AG08395 (cell line): ENCODE measurements at regions not wholly inside any gene's neighbourhood (a gene's known extent, or its start where the extent isn't known, plus 50 kb on each side); places are given as distances from the start of the nearest gene placed in this dataset.
"Not testable (repeated sequence)": the region's sequence is repeated elsewhere in the genome, so short reads cannot be mapped to it uniquely, and the experiment has no call there.

Source experiments
- DNase-seq: peaks from one replicate; pipeline ENCODE4 v3.0.0; 2012; ENCODE audit warnings: mixed read lengths, low spot score

DNA sequence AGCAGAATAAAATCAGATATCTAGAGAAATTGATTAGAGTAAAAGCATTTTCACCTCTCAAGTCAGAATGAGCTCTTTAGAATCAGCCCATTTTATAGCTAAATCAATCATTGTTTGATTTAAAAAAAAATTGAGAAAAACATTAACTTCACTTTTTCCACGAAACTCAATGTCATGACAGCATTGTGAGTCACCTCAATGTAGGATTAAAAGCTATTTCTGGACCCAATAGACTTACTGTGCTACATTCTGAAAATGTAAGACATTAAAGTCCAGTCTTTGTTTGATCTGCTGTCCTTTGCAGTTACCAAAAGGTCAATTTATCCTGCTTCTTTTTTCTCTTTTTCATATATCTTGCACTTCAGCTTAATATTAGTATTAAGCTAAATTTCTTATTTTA is 519.4 kb upstream of the ZNF337 start:
- DNase-seq: peak; percentile 16

DNA sequence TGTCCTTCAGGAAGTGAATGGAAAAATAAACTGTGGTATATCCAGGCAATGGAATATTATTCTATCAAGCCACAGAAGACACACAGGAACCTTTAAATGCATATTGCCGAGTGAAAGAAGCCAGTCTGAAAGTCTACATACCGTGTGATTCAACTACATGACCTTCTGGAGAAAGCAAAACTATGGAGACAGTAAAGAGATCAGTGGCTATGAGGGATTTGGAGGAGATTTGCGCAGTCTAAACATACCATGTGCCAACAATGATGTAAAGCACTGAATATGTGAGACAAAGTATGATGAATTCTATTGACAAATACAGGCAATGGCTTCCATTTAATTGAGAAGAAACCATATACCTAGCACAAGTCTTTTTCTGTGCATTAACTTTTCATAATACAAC is 518.3 kb upstream of the ZNF337 start:
- no peak for DNase-seq

DNA sequence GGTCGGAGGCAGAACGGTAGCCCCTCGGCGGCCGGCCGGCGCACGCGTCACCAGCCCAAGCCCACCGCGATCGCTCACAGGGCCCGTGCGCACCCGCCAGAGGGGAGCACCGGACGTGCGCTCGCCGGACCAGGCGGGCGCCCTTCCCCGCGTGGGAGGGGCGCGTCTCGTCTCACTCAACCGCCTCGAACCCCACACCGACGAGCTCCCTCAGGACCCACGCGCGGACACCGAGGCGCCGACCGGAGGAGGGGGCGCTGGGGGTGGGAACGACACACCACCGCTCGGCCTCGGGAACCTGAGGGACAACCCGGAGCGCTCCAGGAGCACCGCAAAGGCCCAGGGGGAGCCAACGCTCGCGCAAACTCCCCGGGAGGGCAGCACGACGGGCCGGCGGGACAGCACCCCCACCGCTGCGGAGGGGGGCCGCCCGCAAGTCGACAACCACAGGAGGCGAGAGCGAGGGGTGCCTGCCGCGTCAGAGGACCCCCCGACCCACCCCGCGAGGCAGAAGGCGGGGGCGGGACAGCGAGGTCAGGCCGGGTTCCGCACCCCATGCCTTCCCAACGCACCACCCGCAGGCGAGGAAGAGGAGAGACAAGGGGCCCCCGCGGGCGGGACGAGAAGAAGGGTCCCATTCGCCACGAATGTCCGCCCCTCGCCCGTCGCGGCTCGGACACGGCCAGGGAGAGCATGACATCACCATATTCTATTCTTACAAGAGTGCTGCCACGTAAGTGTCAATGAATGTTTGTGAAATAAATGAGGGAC is 512.7 kb upstream of the ZNF337 start:
- DNase-seq: no peak

DNA sequence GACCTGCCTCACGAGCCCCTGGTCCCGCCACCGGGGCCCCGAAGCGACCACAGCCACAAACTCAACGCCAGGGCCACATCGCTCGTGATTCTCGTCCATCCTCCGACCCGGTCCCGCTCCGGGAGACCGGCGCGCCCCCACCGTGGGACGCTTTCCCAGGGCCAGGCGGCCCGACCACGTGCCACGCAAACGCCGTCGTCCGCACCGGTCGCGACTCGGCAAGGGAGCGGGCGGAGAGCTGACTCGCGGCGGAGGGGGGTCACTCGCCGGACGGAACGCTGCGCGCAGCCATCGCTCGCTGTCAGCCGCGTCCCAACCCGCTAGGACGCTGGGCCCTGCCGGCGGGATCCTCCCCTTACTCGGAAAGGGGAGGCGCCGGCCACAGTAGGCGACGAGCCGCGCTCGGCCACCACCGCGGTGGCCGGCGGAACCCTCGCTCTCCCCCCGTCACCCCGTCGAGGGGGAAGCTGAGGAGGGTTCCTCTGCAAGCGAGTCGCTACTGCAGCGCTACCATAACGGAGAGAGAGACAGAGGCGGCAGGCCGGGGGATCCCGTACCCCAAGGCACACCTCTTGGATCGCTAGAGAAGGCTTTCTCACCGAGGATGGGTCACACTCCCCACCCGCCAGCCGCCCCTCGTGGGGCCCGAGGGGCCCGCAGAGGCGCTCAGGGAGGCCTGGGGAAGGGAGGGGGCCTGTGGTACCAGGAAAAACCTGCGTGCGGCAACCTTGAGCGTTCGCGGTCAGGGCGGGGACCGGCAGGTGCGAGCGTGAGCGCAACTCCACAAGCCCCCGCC is 511.8 kb upstream of the ZNF337 start:
- DNase-seq: peak; percentile 35

DNA sequence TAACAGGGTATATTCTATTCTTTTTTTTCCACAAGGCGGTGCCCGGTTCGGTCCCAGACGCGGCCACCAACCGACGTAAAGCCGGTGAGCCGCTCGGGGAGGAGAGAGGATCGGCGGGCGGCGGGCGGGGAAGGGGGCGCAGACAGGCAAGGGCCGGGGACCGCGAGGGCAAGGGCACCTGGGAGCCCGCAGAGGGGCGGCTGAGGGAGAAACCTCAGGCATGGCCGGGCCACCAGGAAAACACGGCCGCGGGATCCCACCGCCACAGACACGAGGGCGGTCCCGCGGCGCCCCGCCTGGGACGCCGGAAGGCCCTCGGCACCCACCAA is 511.3 kb upstream of the ZNF337 start:
- not testable (repeated sequence) for DNase-seq

DNA sequence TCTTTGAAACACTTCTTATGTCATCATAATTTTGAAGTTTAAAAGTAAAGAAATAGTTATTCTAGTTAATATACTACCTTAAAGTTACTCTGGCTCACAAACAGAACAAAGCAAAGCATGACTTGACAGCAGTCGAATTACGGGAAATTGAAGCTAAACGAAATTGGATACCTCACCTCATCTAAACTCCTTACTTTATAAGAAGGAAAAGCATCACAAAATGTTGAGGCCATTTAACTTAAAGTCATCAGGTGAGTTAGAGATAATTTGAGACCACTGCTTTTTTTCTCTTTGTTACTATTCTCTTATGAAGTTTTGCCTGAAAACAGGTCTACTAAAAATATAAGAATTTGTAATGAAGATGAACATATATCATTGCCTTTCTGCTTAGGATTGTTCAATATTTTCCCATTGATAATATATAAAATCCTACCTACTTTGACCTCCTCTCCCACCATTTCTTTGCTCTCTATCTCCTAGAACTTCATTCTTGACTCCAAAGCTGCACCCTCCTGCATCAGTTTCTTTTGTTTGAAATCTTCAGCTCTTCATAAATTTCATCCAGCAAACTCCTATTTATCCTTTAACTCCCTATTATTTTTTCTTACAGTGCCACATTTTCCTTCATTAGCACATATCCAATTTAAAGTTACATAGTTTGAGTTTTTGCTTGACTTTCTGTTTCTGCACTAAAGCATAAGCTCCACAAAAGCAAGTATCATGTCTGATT is 510.7 kb upstream of the ZNF337 start:
- no peak for DNase-seq

DNA sequence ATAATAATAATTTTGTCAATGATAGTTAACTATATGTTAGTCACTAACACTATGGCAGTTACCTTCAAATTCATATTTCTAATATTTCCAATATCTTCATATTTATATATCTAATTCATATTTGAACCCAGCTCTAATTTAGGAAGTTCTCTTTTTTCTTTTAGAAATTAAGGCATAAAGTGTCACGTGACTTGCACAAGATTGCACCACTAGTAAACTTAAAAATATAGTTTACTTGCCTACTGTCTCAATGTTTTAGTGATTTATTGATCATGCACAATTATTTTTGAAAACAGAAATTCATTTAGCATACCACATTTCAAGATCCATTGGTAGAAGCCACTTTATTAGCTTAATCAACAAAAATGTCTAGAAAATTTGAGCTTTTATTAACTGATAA is 508.7 kb upstream of the ZNF337 start:
- no peak for DNase-seq

DNA sequence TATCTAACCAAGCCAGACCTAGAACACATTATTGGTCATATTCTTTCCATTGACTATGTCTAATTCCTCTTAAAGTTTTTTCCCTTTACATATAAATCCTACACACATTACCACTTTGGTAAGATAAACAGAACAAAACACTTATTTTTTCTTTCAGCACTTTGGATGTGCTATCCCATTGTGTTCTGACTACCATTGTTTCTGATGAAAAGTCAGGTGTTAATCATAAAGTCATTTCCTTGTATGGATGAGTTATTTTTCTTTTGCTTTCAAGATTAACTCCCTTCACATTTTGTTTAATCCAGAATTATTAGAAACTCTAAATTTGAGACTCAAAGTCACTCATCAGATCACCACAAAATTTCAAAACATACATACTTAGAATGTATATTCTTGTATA is 504.4 kb upstream of the ZNF337 start:
- DNase-seq: not testable (repeated sequence)

DNA sequence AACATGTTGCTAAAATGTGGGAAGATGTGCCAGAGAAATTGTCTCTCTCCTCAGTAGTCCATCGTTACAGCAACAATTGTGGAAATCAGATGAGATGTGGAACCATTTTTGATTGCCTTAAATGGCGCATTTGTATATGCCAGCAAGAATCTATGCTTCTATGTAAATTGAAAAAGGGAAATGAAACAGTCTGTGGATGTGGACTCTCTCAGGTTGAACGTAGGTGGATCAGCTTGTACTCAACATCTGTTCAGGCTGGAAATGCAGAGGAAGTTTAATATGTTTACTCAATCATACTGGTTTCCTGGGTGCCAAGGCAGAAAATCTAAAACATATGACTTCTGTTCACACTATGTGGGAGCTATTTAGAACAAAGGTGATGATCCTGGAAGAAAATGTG is 490.7 kb upstream of the ZNF337 start:
- DNase-seq: not testable (repeated sequence)

DNA sequence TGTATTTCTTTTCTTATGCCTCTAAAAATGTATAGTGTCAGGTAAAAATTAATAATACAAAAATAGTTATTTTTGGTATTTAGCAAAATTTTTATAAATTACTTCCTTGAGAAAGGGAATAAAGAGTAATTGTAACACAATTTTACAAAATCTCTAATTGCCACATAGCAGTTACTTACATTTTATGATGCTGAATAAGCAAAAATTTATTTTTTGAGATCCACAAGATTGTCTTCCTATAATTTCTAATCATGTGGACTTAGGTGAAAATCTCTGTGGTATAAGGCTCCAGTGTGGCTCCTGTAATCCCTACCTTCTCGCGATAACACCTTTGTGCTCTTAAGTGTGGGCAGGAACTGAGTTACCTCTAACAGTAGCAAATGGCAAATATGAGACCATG is 487.1 kb upstream of the ZNF337 start:
- DNase-seq: not testable (repeated sequence)

DNA sequence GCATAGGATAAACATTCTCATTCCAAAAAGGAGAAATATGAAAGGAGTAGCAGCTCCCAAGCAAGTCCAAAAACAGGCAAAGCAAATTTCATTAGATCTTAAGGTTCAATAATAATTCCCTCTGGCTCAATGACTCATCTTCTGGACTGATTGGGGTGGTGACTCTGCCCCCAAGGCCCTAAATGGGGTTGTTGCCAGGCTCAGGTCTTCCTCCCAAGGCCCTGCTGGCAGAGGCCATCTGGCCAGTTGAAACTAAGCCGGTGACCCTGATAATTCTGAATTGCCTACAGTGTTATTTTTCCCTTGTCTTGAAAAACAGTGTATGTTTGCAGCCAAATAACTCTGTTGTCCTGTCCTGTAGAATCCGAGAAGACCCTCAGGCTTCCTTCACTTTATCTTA is 484.7 kb upstream of the ZNF337 start:
- not testable (repeated sequence) for DNase-seq

DNA sequence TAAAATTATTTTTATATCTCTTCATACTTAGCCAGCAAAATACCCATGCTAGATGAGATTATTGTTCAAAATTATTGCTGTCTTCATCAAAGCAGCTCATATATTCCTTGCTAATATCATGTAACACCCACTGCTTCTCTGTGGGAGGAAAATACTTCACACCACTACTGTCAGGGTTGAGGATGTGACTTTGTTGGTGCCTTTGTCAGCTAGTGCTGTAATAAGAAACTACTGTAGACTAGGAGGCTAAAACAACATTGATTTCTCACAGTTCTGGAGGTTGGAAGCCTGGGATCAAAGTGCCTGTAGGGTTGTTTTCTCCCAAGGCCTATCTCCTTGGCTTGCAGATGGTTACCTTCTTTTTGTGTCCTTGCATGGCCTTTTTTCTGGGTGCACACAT is 475.2 kb upstream of the ZNF337 start:
- not testable (repeated sequence) for DNase-seq

DNA sequence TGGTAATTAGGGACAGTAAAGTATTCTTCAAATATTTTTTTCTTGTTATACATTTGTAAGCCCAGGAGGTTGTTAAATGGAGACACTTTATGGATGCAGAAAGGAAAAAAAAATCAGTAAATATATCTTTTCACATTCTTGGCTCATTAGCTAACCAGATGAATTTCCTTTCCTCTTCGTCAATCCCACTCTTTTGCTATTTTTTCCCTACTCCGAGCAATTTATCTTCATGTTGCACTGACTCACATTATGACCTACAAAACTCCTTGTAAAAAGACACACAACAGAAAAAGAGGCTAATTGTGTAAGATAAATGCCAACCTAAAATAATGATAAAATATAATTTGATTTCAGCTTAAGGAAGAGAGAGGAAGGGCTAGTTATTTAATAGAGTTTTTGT is 472.9 kb upstream of the ZNF337 start:
- peak; percentile 8 for DNase-seq

DNA sequence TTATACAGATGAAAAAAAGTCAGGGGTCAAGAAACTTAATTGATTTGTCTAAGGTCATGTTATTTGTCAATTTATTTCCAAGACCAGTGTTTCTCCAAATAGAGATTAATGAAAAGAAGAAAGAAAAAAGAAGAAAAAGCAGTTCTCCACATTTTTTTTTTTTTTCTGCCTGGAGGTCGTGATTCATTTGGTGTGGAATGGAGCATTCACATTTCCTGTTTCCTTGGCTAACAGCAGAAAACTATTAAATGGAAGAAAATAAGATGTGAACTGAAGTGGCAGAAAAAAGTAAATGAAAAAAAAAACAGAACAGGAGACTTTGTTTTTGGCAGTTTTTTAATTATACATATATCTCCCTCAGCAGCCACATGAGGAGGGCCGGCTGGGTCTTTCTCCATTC is 470.8 kb upstream of the ZNF337 start:
- peak; percentile 14 for DNase-seq

DNA sequence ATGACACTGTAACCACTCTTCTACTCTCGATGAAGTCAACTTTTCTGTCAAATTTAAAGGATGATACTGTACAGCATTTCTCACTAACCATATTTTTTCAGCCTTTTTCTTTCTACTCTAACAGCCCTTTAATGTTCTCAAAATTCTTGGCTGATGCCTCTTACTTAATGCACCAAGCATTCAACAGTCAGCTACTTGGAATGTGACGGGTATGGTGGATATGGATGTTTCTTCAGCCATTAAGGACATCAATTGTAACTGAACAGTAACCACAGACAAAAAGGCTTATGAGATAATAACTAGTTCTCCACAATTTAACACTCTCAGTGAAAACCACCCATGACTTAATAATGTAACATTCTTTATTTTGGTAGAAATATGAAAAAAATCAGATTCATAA is 467.2 kb upstream of the ZNF337 start:
- peak; percentile 70 for DNase-seq

DNA sequence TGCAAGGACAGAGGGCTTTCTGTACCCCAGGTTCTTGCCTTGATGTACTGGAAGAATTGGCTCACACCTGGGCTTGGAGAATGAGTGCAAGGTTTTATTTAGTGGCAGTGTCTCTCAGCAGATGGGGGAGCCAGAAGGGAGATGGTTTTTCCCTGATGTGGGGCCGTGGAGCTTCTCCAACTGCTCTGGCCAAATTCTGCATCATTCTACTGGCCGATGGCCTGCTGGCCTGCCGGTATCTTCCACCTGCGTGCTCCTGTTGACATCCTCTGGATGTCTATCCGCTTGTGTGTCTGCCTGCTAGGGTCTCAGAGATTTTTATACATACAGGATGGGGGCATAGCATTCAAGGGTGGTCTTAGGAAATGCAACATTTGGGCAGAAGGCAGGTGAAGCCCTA is 466.5 kb upstream of the ZNF337 start:
- DNase-seq: not testable (repeated sequence)

DNA sequence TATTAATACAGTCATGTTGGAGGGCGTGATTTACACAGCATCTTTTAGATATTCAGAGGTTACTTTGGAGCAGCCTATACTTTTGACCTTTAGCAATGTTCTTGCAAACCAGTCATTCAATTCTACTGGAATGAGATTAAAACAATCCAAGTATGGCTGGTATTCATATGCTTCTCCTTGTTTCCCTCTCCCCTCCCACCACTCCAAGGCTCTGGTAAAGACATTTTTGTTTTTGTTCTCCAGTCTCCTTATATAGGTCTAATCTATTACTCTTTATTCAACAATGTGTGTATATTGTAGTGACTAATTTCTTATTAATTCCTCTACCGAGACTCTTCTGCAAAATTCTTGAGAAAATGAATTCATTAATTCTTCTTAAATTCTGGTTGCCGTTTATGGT is 465.1 kb upstream of the ZNF337 start:
- not testable (repeated sequence) for DNase-seq

DNA sequence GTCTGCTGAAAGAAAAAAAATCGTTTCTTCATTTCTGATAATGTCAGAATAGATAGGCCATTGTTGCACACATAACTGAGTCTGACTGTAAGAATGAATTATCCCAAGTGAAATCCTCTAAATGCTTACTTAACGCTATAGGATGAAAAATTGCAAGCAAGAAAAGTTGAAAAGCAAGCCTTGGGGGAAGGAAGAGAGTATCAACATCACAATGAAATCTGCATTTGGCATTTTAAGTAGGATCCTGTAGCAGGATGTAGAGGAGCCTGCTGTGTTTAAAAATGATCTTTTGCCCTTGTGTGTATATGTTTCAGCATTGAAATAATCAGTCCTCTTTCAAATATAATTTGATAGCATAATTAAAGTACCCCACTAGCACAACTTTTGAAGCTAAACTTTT is 464.3 kb upstream of the ZNF337 start:
- DNase-seq: not testable (repeated sequence)

DNA sequence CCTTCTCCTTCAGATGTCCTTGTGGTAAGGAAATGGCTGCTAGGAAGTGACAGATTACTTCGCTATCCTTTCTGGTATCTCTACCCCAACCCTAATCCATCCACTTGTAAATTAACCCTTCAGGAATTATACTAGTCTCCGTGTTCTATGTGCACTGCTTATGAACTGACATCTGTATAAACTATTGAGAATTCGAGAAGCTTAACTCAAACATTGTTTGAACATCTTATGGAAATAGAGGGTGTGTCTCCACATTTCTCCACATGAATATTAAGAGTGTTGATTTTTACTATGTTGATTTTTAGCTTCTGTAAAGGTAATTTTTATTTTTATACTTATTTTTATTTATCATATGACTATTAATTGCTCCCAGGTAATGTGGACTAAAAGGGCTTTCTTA is 457.6 kb upstream of the ZNF337 start:
- no peak for DNase-seq

DNA sequence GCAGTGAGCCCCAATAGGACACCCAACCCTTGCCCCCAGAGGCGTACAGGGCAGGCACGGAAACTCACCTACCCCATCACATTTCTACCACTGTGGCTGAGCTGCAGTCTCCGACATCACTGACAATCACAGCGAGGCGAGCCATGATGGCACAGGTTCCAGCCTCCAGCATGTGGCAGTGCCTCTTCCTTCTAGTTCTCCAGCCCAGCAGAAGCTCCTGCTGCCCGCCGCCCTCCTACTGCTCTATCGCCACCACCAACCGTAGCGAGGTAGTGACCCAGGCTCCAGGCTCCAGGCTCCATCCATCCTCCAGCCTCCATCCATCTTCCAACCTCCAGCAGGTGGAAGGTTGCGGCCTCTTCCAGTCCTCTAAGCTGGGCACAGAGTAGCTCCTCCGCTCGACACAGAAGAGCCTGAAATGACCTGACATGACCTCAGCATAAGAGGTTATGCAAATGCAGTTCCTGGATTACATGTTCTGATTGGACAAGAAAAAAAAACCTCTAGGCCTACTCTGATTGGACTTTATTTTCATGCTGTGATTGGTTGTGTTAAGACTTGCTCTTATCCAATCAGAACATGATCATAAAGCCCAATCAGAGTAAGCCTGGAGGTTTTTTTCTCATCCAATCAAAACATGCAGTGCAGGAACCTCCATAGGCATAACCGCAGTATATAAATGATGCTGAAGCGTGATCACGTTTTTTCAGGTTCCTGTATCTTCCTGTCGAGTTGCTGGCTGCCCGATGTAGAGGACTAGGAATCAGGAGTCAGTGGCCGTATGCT is 438.9 kb upstream of the ZNF337 start:
- DNase-seq: no peak

DNA sequence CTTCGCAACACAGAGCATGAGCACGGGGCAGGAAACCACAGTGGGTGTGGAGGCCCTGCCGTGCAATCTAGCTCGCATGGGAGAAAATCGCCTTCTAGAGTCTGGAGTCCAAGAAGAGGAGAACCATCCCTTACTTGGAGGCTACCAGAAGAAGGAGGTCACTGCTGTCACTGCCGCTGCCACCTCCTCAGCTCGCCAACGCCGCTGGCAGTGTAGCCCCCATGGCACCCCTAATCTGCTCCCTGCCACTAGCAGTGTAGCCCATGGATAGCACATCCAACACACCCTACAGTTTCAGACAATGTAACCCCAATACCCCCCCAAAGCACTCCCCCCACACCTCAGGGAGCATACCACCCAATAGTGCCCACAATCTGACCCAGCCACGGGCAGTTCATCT is 438.0 kb upstream of the ZNF337 start:
- no peak for DNase-seq

DNA sequence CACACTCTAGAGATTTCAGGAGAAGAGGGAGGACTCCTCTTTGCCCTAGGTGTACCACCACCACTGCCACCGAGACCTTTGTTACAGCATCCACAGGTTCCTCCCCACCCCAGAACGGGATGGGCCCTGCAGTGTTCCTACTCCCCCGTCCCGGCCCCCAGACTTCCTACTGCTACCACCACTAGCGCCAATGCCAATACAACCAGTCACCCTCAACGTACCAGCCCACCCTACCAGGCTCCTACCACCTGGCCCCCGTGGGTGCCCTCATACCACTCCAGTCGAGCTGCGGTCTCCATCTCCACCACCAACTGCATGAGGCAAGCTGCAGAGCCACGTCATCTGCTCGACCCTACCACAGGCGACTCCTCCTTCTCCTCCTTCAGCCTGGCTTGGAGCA is 437.1 kb upstream of the ZNF337 start:
- DNase-seq: not testable (repeated sequence)
